GM12878 (cell line): ENCODE measurements at regions not wholly inside any gene's neighbourhood (a gene's known extent, or its start where the extent isn't known, plus 50 kb on each side); places are given as distances from the start of the nearest gene placed in this dataset. TPM values are rescaled to one million over a fixed set of nuclear protein-coding genes. Genes with fewer than 3 reads are reported as not detected.
A peak's percentile ranks its signal among the peaks of the same experiment; 100 is the strongest.

Experiments used
- LARP7 ChIP-seq: fragments of 450-650 bp; IDR thresholded peaks from 2 replicates; pipeline ENCODE4 v1.6.1; 2017; ENCODE audit warnings: mild to moderate bottlenecking
- microRNA counts: library from miRNA; unstranded; fragments of <30 nt; microRNA quantifications from one replicate; lab custom pipeline; 2016
- microRNA-seq: library from miRNA; unstranded; fragments of <30 nt; microRNA quantifications from one replicate; pipeline ENCODE4, GENCODE V29; 2018
- small RNA-seq: library from RNA; depleted of rRNA; stranded (forward); fragments of <200 nt; gene quantifications from one replicate; pipeline ENCODE3, GENCODE V24; 2014
- TF ChIP-seq, protein P1 (sequence below): IDR thresholded peaks from 2 replicates; pipeline ENCODE4 v1.6.1; 2012; ENCODE audit warnings: low read depth, low read length, improper control_type of control experiment

DNA sequence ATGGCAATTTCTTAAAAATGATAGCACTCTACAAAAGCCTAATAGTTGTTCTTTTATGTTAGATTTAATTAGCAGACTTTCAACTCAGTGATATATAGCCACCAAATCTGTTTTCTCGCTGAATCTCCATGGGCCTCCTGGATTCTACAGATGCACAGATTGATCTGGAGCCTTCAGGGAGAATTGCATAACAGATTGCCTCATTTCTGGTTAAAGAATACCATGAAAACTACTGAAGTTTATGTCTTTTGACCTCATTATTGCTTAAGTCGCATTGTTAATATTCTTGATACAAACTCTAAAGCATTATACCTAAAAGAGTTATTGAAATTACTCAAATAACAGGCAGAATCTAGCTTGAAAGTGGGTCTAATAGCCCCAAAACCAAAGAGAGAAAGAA lies 53.7 kb upstream of the PRR20A start (continued):
- TF ChIP-seq, protein P1, sequence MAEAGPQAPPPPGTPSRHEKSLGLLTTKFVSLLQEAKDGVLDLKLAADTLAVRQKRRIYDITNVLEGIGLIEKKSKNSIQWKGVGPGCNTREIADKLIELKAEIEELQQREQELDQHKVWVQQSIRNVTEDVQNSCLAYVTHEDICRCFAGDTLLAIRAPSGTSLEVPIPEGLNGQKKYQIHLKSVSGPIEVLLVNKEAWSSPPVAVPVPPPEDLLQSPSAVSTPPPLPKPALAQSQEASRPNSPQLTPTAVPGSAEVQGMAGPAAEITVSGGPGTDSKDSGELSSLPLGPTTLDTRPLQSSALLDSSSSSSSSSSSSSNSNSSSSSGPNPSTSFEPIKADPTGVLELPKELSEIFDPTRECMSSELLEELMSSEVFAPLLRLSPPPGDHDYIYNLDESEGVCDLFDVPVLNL, result no peak
- TF ChIP-seq LARP7, result no peak
- TF ChIP-seq, all 136 proteins: peak for 0

MicroRNA genes in the stretch of these regions (microRNA counts, 767-probe panel; counts per million panel counts)
- 1,125 counts per million, percentile 35 among the panel's probes with 10 or more counts for microRNA hsa-miR-1297 (lab: Ali Mortazavi, UCI)

Small RNA genes lying in the stretch of these regions (microRNA-seq; reads per million reads assigned to microRNA genes)
- gene MIR1297 (not detected), gene MIR5007 (not detected)

Small RNA genes lying in the stretch of these regions (small RNA-seq; reads per million reads assigned to genes)
- gene MIR5007, result not detected
- gene RF02271, result not detected
